Activated naive CD8-positive, alpha-beta T cell treated with anti-CD3 and anti-CD28 coated beads for 36 hours (primary cell): ENCODE measurements at regions not wholly inside any gene's neighbourhood (a gene's known extent, or its start where the extent isn't known, plus 50 kb on each side); places are given as distances from the start of the nearest gene placed in this dataset.

Experiments used
- DNase-seq: peaks from one replicate; pipeline ENCODE4 v3.0.0; 2021
- H3K27ac Mint-ChIP-seq: one replicate; pipeline ENCODE4 v1.8.0; 2022; ENCODE audit warnings: mild to moderate bottlenecking, moderate library complexity, mixed read lengths
- H3K27me3 Mint-ChIP-seq: one replicate; pipeline ENCODE4 v1.8.0; 2022; ENCODE audit warnings: mild to moderate bottlenecking, mixed read lengths
- H3K36me3 Mint-ChIP-seq: one replicate; pipeline ENCODE4 v1.8.0; 2021; ENCODE audit warnings: mild to moderate bottlenecking, mixed read lengths
- H3K4me1 Mint-ChIP-seq: one replicate; pipeline ENCODE4 v1.8.0; 2021; ENCODE audit warnings: mixed read lengths
- H3K4me3 Mint-ChIP-seq: one replicate; pipeline ENCODE4 v1.8.0; 2022; ENCODE audit warnings: mild to moderate bottlenecking, moderate library complexity, mixed read lengths
- H3K9me3 Mint-ChIP-seq: one replicate; pipeline ENCODE4 v1.8.0; 2022; ENCODE audit warnings: mixed read lengths

GRCh38 chr9:79924836-79925235, 353.1 kb downstream of the TLE4 start:
- H3K27me3 Mint-ChIP-seq = no peaks in the 10 kb centered on the region
- H3K4me1 Mint-ChIP-seq = no peaks in the 10 kb centered on the region
- no peaks in the 10 kb centered on the region for H3K36me3 Mint-ChIP-seq
- no peak for DNase-seq
- H3K4me3 Mint-ChIP-seq = no peak overlapping the region
- H3K9me3 Mint-ChIP-seq = peaks cover 3% of the 10 kb centered on the region
- no peak overlapping the region for H3K27ac Mint-ChIP-seq

DNA sequence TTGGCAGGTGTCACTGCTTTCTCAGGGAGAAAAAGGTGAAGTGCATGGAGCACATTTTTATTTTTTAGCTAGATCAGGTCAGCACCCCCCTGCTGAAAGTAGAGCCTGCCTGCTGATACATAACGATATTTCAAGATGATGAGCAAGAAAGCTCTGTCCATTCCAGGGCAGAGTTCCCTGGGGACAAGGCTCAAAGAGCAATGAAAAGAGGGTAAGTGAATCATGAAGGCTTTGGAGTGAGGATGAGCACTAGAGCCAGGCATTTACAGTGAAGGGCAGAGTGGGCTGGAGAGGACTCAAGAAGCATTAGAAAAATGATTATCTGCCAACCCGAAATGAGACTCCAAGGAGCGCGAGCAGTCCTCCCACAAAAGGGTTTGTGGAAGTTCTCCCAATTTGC, 345.7 kb downstream of the TLE4 start:
- no peak overlapping the region for H3K4me3 Mint-ChIP-seq
- no peak overlapping the region for H3K27ac Mint-ChIP-seq

GRCh38 chr9:79913867-79914266, 342.1 kb downstream of the TLE4 start:
- no peaks in the 10 kb centered on the region for H3K27me3 Mint-ChIP-seq

More for the DNA sequence above, 345.7 kb downstream of the TLE4 start:
- Mint-ChIP-seq H3K27me3 (no peaks in the 10 kb centered on the region), H3K4me1 (no peaks in the 10 kb centered on the region), H3K36me3 (no peaks in the 10 kb centered on the region), H3K9me3 (peaks cover 3% of the 10 kb centered on the region)
- no peak for DNase-seq

GRCh38 chr9:79912318-79913070, 340.7 kb downstream of the TLE4 start:
- Mint-ChIP-seq H3K4me1 (no peaks in the 10 kb centered on the region), H3K27ac (no peak overlapping the region), H3K9me3 (peaks cover 3% of the 10 kb centered on the region), H3K36me3 (no peaks in the 10 kb centered on the region), H3K27me3 (no peaks in the 10 kb centered on the region), H3K4me3 (no peak overlapping the region)
- DNase-seq = no peak

More at GRCh38 chr9:79913867-79914266, 342.1 kb downstream of the TLE4 start:
- no peak for DNase-seq
- no peaks in the 10 kb centered on the region for H3K4me1 Mint-ChIP-seq
- no peaks in the 10 kb centered on the region for H3K9me3 Mint-ChIP-seq
- no peak overlapping the region for H3K27ac Mint-ChIP-seq
- no peaks in the 10 kb centered on the region for H3K36me3 Mint-ChIP-seq
- H3K4me3 Mint-ChIP-seq = no peak overlapping the region

- H3K36me3 Mint-ChIP-seq = no peaks in the 10 kb centered on the region
- H3K27ac Mint-ChIP-seq = no peak overlapping the region
- no peaks in the 10 kb centered on the region for H3K27me3 Mint-ChIP-seq
- peaks cover 3% of the 10 kb centered on the region for H3K9me3 Mint-ChIP-seq
- DNase-seq = no peak
- no peak overlapping the region for H3K4me3 Mint-ChIP-seq
- no peaks in the 10 kb centered on the region for H3K4me1 Mint-ChIP-seq
These were observed 340.0 kb downstream of the TLE4 start for GRCh38 chr9:79911724-79912123.

DNA sequence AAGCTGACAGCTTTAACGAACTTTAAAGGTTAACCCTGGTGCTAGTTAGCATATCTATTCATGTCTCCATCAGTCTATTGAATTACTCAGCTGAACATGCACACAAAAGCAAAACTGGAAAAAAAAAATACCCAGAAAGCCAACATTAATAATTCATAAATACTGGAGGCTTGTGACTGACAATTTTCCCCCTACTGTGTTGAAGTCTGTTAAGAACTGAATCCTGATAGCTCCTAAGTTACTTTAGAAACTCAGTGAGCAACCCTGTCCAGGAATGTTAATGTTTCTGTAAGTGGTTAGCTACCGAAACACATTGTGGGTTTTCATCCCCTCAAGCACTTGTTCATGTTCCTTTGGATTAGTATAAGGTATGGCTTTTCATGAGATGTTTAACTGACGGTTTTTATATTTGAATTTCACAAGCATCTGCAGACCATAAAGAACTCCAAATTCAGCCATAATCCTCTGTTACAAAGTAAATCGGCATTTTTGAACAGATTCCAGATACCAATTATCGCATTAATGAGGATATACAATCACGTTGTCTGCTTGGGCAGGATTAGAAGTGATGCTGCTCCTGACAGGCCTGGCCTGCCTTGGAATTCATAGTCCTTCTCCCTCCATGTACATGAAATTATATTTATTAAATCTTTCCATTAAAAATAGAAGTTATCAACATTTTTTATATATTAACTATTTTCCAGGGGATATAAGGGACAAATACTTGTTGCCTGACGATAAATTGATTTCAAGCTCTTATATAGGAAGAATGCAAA, 331.2 kb downstream of the TLE4 start:
- Mint-ChIP-seq H3K36me3 (peaks cover 1% of the 10 kb centered on the region), H3K27me3 (no peaks in the 10 kb centered on the region), H3K4me3 (no peak overlapping the region), H3K27ac (no peak overlapping the region), H3K9me3 (peaks cover 1% of the 10 kb centered on the region), H3K4me1 (no peaks in the 10 kb centered on the region)
- DNase-seq = no peak

- H3K27me3 Mint-ChIP-seq = no peaks in the 10 kb centered on the region
- H3K9me3 Mint-ChIP-seq = no peaks in the 10 kb centered on the region
- no peaks in the 10 kb centered on the region for H3K4me1 Mint-ChIP-seq
- no peak overlapping the region for H3K27ac Mint-ChIP-seq
- H3K36me3 Mint-ChIP-seq = no peaks in the 10 kb centered on the region
- DNase-seq = no peak
- no peak overlapping the region for H3K4me3 Mint-ChIP-seq
These were observed 329.0 kb downstream of the TLE4 start for GRCh38 chr9:79900754-79901153.

DNA sequence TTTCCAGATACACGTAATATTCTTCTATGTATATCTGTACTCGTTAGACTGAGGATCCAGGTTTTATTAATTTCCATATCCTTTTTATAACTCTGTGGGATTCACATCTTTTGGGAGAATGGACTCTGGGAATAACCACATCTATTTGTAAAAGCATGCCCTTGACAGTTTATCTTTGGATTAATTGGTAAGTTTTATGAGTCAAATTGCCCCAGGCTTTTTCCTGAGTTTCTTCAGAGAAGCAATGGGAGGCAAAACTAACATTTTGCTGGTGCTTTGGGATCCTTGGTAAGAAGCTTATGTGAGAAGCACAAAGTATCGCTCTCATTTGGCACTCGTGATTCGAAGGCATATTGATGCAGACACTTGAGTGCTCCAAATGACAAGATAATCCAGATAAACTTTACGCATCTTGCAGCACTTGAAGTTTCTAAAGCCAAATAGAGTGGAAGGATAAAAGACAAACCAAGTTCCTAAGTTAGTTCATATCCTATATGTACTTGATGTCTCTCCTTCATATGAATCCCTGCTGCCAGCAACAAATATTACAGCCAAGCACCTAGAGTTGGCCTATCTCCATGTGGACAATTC, 324.7 kb downstream of the TLE4 start:
- H3K4me1 Mint-ChIP-seq = no peaks in the 10 kb centered on the region
- no peak for DNase-seq
- no peak overlapping the region for H3K27ac Mint-ChIP-seq
- no peak overlapping the region for H3K4me3 Mint-ChIP-seq
- no peaks in the 10 kb centered on the region for H3K36me3 Mint-ChIP-seq
- H3K9me3 Mint-ChIP-seq = no peaks in the 10 kb centered on the region
- H3K27me3 Mint-ChIP-seq = no peaks in the 10 kb centered on the region

DNA sequence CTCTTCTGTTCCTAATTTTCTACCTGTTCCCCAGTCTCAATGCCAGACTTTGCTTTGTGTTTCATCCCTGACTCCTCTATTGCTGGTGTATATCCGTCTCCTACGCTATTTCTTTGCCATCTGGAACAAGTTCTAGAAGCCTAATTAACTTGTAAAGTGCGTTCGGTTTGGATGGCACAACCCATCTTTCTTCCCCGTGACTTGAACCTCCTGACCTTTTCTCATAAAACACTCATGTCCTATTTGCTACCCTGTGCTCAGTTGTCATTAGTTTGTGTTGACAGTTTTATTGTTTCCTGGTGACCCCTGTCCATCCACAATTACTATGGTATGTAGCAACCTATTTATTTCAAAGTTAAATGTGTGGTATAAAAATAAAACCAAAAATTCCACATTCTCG, 323.5 kb downstream of the TLE4 start:
- no peaks in the 10 kb centered on the region for H3K4me1 Mint-ChIP-seq
- no peak overlapping the region for H3K4me3 Mint-ChIP-seq
- H3K36me3 Mint-ChIP-seq = no peaks in the 10 kb centered on the region
- no peak for DNase-seq
- H3K27me3 Mint-ChIP-seq = no peaks in the 10 kb centered on the region
- no peaks in the 10 kb centered on the region for H3K9me3 Mint-ChIP-seq
- H3K27ac Mint-ChIP-seq = no peak overlapping the region

- Mint-ChIP-seq H3K4me1 (peaks cover 18% of the 10 kb centered on the region), H3K9me3 (no peaks in the 10 kb centered on the region), H3K27ac (no peak overlapping the region), H3K36me3 (no peaks in the 10 kb centered on the region), H3K4me3 (no peak overlapping the region), H3K27me3 (no peaks in the 10 kb centered on the region)
- no peak for DNase-seq
These were observed 317.6 kb downstream of the TLE4 start for GRCh38 chr9:79889369-79889768.

GRCh38 chr9:79885093-79885857, 313.5 kb downstream of the TLE4 start:
- peaks cover 41% of the 10 kb centered on the region for H3K4me1 Mint-ChIP-seq

GRCh38 chr9:79884546-79884945, 312.8 kb downstream of the TLE4 start:
- Mint-ChIP-seq H3K9me3 (no peaks in the 10 kb centered on the region), H3K4me1 (peaks cover 42% of the 10 kb centered on the region), H3K36me3 (no peaks in the 10 kb centered on the region), H3K4me3 (no peak overlapping the region), H3K27ac (no peak overlapping the region), H3K27me3 (no peaks in the 10 kb centered on the region)
- no peak for DNase-seq

More at GRCh38 chr9:79885093-79885857, 313.5 kb downstream of the TLE4 start:
- no peak for DNase-seq
- Mint-ChIP-seq H3K27me3 (no peaks in the 10 kb centered on the region), H3K27ac (no peak overlapping the region), H3K4me3 (no peak overlapping the region), H3K36me3 (no peaks in the 10 kb centered on the region), H3K9me3 (no peaks in the 10 kb centered on the region)

- Mint-ChIP-seq H3K36me3 (no peaks in the 10 kb centered on the region), H3K27ac (peak overlapping the region; percentile 32), H3K9me3 (no peaks in the 10 kb centered on the region), H3K4me1 (peaks cover 44% of the 10 kb centered on the region), H3K4me3 (no peak overlapping the region), H3K27me3 (no peaks in the 10 kb centered on the region)
- peak; percentile 52 for DNase-seq
These were observed 311.4 kb downstream of the TLE4 start for GRCh38 chr9:79883073-79883645.

DNA sequence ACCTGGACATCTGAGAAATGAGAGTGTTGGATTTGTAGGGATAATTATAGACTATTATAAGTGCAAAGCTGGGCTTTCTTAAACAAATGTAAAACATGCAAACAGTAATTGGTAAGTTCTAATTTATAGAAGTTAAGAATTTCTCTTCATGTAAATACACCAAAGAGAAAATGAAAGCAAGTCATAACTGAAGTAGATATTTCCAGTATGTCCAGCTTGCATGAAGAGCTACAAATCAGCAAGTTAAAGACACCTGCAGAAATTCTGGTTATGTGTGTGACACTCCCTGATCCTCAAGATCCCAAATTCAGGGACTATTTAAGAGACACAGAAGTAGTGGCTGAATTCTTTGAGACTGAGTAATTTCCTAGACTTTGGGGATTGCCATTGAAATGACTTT, 308.9 kb downstream of the TLE4 start:
- no peak for DNase-seq
- Mint-ChIP-seq H3K27ac (no peak overlapping the region), H3K4me1 (peaks cover 41% of the 10 kb centered on the region), H3K9me3 (no peaks in the 10 kb centered on the region), H3K4me3 (no peak overlapping the region), H3K36me3 (no peaks in the 10 kb centered on the region), H3K27me3 (no peaks in the 10 kb centered on the region)
